ENCODE measurements at regions not wholly inside any gene's neighbourhood (a gene's known extent, or its start where the extent isn't known, plus 50 kb on each side); places are given as distances from the start of the nearest gene placed in this dataset.

- TF ChIP-seq NFRKB (IDR thresholded peaks at IDR 0.05; ENCODE audit: low read depth) (no peak), ZNF830 (CRISPR knock-in tag; IDR thresholded peaks at IDR 0.05) (no peak), MEF2D (tag; conservative IDR thresholded peaks at IDR 0.05; ENCODE audit: low read depth) (no peak), BACH1 (tag; IDR thresholded peaks at IDR 0.05) (no peak), JUND (IDR thresholded peaks at IDR 0.05; ENCODE audit: borderline replicate concordance, low read depth, low read length) (no peak), JUND (tag; IDR thresholded peaks at IDR 0.05; ENCODE audit: borderline replicate concordance, low read depth, low read length) (no peak), YY1 (IDR thresholded peaks at IDR 0.05; ENCODE audit: borderline replicate concordance in 1 of 3, control insufficient read depth in 1 of 3, extremely low read depth in 1 of 3, insufficient read depth in 3 of 3, insufficient read length in 1 of 3, insufficient replicate concordance in 2 of 3, low read depth in 1 of 3, low read length in 2 of 3) (no peak), ZNF695 (CRISPR knock-in tag; IDR thresholded peaks at IDR 0.05) (no peak), FOSL1 (tag; conservative IDR thresholded peaks at IDR 0.05) (no peak), EP300 (IDR thresholded peaks at IDR 0.05; ENCODE audit: low read length) (no peak), TCF15 (CRISPR knock-in tag; IDR thresholded peaks at IDR 0.05) (no peak)
- TF ChIP-seq, protein P1, sequence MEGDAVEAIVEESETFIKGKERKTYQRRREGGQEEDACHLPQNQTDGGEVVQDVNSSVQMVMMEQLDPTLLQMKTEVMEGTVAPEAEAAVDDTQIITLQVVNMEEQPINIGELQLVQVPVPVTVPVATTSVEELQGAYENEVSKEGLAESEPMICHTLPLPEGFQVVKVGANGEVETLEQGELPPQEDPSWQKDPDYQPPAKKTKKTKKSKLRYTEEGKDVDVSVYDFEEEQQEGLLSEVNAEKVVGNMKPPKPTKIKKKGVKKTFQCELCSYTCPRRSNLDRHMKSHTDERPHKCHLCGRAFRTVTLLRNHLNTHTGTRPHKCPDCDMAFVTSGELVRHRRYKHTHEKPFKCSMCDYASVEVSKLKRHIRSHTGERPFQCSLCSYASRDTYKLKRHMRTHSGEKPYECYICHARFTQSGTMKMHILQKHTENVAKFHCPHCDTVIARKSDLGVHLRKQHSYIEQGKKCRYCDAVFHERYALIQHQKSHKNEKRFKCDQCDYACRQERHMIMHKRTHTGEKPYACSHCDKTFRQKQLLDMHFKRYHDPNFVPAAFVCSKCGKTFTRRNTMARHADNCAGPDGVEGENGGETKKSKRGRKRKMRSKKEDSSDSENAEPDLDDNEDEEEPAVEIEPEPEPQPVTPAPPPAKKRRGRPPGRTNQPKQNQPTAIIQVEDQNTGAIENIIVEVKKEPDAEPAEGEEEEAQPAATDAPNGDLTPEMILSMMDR (IDR thresholded peaks at IDR 0.05 in 2 of 3, conservative IDR thresholded peaks at IDR 0.05 in 1 of 3; ENCODE audit: insufficient read depth in 2 of 3, low read depth in 1 of 3, low read length in 3 of 3), result no peak
- TF ChIP-seq, protein P2, sequence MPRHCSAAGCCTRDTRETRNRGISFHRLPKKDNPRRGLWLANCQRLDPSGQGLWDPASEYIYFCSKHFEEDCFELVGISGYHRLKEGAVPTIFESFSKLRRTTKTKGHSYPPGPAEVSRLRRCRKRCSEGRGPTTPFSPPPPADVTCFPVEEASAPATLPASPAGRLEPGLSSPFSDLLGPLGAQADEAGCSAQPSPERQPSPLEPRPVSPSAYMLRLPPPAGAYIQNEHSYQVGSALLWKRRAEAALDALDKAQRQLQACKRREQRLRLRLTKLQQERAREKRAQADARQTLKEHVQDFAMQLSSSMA (CRISPR knock-in tag; IDR thresholded peaks at IDR 0.05), result no peak
Observed at GRCh38 chr3:13146643-13147143, 73.5 kb upstream of the IQSEC1 start.

All from K562 (cell line).